Adipocyte (in vitro differentiated cells): ENCODE measurements at regions not wholly inside any gene's neighbourhood (a gene's known extent, or its start where the extent isn't known, plus 50 kb on each side); places are given as distances from the start of the nearest gene placed in this dataset.
A peak's percentile ranks its signal among the peaks of the same experiment; 100 is the strongest.

Experiments used
- DNase-seq: peaks from one replicate; pipeline ENCODE4 v3.0.0-alpha.2; 2015; ENCODE audit warnings: low read depth
- H3K27me3 ChIP-seq: replicated peaks from 2 replicates; pipeline ENCODE4 v1.7.0; 2013; ENCODE audit warnings: mild to moderate bottlenecking, low read length, moderate library complexity; ENCODE audit not compliant: control insufficient read depth, insufficient read depth
- H3K36me3 ChIP-seq: 2 replicates; pipeline ENCODE4 v1.7.0; 2013; ENCODE audit warnings: low read length, mild to moderate bottlenecking, moderate library complexity; ENCODE audit not compliant: control insufficient read depth, insufficient read depth, severe bottlenecking
- H3K4me1 ChIP-seq: 2 replicates; pipeline ENCODE4 v1.7.0; 2013; ENCODE audit warnings: mild to moderate bottlenecking, low read length, moderate library complexity; ENCODE audit not compliant: control insufficient read depth, insufficient read depth
- H3K4me3 ChIP-seq: 2 replicates; pipeline ENCODE4 v1.7.0; 2013; ENCODE audit warnings: mild to moderate bottlenecking, low read length, moderate library complexity
- H3K9ac ChIP-seq: 2 replicates; pipeline ENCODE4 v1.7.0; 2013; ENCODE audit warnings: mild to moderate bottlenecking, low read length, moderate library complexity
- H3K9me3 ChIP-seq: 2 replicates; pipeline ENCODE4 v1.7.0; 2013; ENCODE audit warnings: mild to moderate bottlenecking, low read length, moderate library complexity; ENCODE audit not compliant: control insufficient read depth

DNA sequence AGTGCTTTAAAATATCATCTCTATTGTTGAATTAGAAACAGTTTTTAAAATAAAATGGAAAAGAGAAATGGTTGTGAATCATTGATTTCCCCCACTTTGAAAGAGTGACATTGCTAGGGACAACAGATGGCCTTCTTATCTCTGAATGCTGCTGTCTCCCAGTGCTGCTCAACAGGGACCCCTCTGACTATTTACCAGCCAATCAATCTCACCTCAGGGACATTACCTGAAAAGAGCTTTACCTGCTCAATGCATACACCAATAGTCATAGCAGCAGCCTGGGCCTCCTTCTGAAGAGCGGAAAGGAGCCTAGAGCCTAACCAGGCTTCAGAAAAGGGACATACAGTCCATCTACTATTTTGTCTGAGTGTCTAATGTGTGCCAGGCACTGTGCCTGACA is 162.8 kb downstream of the CGGBP1 start:
- H3K9ac ChIP-seq, result no peak overlapping the region
- no peaks in the 10 kb centered on the region for H3K4me1 ChIP-seq
- DNase-seq, result no peak
- H3K4me3 ChIP-seq, result no peak overlapping the region
- no peaks in the 10 kb centered on the region for H3K9me3 ChIP-seq
- no peaks in the 10 kb centered on the region for H3K27me3 ChIP-seq
- H3K36me3 ChIP-seq, result no peaks in the 10 kb centered on the region

DNA sequence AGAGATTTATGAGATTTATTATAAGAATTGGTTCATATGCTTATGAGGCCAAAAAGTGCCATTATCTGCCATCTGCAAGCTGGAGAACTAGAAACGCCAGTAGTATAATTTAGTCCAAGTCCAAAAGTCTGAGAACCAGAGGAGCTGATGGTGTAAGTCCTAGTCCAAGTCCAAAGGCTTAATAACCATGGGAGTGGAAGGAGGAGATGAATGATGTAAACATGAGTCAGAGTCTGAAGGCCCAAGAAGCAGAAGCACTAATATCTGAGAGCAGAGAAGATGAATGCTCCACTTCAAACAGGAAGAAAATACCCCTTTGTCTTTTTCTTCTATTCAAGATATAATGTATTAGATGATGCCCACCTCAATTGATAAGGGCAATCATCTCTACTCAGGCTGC is 185.7 kb downstream of the CGGBP1 start:
- no peak for DNase-seq
- H3K27me3 ChIP-seq, result no peaks in the 10 kb centered on the region
- no peak overlapping the region for H3K4me3 ChIP-seq
- peaks cover 13% of the 10 kb centered on the region for H3K9me3 ChIP-seq
- H3K9ac ChIP-seq, result no peak overlapping the region
- H3K36me3 ChIP-seq, result no peaks in the 10 kb centered on the region
- no peaks in the 10 kb centered on the region for H3K4me1 ChIP-seq

DNA sequence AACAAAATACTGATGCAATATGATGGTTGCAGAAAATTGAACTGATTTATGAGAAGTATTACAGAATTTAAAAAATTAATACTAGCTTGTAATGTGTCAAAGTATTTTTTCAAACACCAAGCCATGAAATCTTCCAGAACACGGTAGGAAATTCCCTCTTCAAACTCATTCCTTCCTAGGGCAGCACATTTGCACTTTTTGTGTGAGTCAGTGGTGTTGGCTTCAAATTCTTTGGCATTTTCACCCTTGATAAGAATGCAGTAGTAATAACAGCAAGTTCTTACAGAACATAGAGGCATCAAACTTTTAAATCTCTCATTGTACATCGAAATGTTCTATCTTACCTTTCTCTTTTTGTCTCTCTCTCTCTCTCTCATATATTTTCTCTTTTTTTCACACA is 191.8 kb downstream of the CGGBP1 start:
- Histone ChIP-seq H3K9ac (no peak overlapping the region), H3K4me3 (no peak overlapping the region), H3K36me3 (no peaks in the 10 kb centered on the region), H3K9me3 (no peaks in the 10 kb centered on the region), H3K4me1 (peaks cover 8% of the 10 kb centered on the region), H3K27me3 (no peaks in the 10 kb centered on the region)
- DNase-seq, result no peak

DNA sequence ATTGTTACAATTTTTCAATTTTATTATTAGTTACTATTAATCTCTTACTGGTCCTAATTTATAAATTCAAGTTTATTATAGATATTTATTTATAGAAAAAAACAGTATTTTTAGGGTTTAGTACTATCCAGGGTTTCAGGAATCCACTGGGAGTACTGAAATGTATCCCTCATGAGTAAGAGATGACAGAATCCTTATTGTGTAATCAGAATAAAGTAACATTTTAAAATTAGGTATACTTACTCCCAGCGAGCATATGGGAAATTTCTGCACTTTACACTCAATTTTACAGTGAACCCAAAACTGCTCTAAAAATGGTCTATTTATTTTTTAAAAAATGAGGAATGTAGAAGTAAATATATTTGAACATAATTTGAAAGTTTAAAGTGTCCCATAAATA is 202.7 kb downstream of the CGGBP1 start:
- DNase-seq, result peak; percentile 9
- Histone ChIP-seq H3K36me3 (no peaks in the 10 kb centered on the region), H3K4me3 (peak overlapping the region; percentile 58), H3K4me1 (peaks cover 23% of the 10 kb centered on the region), H3K9ac (peak overlapping the region; percentile 61), H3K27me3 (no peaks in the 10 kb centered on the region), H3K9me3 (no peaks in the 10 kb centered on the region)

DNA sequence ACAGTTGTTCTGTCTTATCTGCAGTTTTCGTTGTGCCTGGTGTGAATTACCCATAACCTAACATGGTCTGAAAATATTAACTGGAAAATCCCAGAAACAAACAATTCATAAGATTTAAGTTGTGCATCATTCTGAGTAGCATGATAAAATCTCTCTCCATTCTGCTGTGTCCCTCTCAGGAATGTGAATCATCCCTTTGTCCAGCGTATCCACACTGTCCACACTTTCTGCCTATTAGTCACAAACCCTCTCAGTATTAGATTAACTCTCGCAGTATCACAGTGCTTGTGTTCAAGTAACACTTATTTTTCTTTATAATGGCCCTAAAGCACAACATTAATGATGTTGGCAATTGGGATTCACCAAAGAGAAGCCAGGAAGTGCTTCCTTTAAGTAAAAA is 203.2 kb downstream of the CGGBP1 start:
- no peaks in the 10 kb centered on the region for H3K36me3 ChIP-seq
- no peaks in the 10 kb centered on the region for H3K9me3 ChIP-seq
- DNase-seq, result peak; percentile 14
- H3K4me3 ChIP-seq, result peak overlapping the region; percentile 58
- H3K4me1 ChIP-seq, result peaks cover 23% of the 10 kb centered on the region
- H3K27me3 ChIP-seq, result no peaks in the 10 kb centered on the region
- H3K9ac ChIP-seq, result peak overlapping the region; percentile 61

DNA sequence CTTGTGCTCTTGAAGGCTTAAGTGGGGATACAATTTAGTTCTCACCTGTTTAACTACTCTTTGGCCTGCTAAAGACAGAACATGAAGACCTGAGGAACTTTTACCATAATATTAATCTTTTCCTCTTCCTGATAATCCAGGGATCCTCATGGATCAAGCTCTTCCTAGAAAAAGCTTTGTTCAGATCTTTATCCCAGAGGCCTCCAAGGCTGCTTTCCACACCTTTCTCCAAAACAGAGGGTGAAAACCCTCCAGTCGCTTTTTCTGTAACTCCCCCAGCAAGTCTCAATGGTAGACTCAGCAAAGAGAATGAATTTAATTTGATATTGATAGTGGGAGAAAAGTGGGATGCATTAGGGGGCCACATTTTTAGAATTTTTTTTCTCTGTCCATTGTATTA is 203.6 kb downstream of the CGGBP1 start:
- Histone ChIP-seq H3K36me3 (no peaks in the 10 kb centered on the region), H3K9ac (no peak overlapping the region), H3K9me3 (no peaks in the 10 kb centered on the region), H3K4me1 (peaks cover 23% of the 10 kb centered on the region), H3K4me3 (no peak overlapping the region), H3K27me3 (no peaks in the 10 kb centered on the region)
- DNase-seq, result no peak

DNA sequence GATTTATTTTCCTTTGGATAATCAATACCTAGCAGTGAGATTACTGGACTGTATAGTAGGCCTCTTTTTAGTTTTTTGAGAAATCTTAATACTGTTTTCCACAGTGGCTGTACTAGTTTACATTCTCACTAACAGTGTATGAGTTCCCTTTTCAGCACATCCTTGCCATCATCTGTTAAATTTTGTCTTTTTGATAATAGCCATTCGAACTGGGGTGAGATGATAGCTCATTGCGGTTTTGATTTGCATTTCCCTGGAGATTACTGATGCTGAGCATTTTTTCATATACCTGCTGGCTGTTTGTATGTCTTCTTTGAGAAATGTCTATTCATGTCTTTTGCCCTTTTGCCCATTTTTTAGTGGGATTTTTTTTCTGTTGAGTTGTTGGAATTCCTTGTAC is 210.8 kb downstream of the CGGBP1 start:
- no peaks in the 10 kb centered on the region for H3K9me3 ChIP-seq
- no peak overlapping the region for H3K4me3 ChIP-seq
- no peaks in the 10 kb centered on the region for H3K4me1 ChIP-seq
- no peaks in the 10 kb centered on the region for H3K36me3 ChIP-seq
- no peaks in the 10 kb centered on the region for H3K27me3 ChIP-seq
- H3K9ac ChIP-seq, result no peak overlapping the region
- no peak for DNase-seq

DNA sequence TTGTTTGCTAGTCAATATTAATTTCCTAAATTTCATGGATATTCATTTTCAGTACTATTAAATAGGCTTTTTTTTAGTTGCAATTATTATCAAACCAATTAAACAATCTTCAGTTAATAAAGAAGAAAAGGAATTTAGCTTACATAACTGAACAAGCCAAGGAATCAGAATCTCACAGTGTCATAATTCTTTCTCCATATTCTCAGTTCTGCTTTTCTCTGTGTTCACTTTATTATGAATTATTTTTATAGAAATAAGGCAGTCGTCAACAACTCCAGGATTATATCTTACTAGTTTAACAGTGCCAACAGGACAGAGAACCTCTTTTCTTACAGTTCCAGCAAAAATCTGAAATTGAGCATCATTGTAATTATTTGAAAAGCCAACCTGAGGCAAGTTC is 221.7 kb downstream of the CGGBP1 start:
- no peaks in the 10 kb centered on the region for H3K36me3 ChIP-seq
- H3K4me3 ChIP-seq, result no peak overlapping the region
- DNase-seq, result no peak
- H3K9me3 ChIP-seq, result peaks cover 6% of the 10 kb centered on the region
- H3K27me3 ChIP-seq, result no peaks in the 10 kb centered on the region
- no peak overlapping the region for H3K9ac ChIP-seq
- no peaks in the 10 kb centered on the region for H3K4me1 ChIP-seq

DNA sequence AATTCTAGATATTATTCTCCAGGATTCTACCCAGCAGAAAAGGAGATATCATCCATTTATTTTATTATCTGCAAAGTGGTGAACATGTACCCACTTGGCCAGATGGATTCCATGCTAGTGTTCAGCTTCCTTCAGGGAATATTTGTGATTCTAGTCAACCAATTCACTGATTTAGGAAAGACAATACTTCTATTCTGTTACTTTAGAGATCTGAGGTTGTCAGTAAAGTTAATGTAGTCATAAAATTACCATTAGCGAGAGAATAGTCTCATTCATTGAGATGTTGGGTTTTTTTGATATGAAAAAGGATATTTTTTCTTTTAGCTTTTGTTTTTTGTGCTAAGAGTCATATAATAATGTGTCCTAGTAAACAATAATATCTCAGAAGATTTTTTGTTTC is 222.8 kb downstream of the CGGBP1 start:
- no peak overlapping the region for H3K9ac ChIP-seq
- H3K4me3 ChIP-seq, result no peak overlapping the region
- DNase-seq, result no peak
- H3K27me3 ChIP-seq, result no peaks in the 10 kb centered on the region
- H3K9me3 ChIP-seq, result peaks cover 6% of the 10 kb centered on the region
- no peaks in the 10 kb centered on the region for H3K4me1 ChIP-seq
- no peaks in the 10 kb centered on the region for H3K36me3 ChIP-seq

DNA sequence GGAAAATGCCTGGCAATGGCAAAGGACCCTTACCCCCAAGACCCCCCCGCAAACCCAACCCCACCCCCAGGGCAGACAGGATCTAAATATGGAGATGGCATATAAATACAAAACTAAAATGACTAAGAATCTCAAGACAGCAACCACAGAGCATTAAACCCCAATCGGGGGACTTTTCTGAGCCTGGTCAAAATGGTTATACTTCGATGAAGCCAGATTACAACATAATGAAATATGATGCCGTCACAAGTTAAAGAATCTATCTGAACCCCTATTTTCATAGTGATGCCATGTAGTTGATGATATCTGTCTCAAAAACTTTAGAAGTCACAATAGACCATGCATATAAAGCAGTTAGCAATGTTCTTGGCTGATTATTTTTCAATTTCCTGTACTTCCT is 223.6 kb downstream of the CGGBP1 start:
- no peaks in the 10 kb centered on the region for H3K36me3 ChIP-seq
- H3K4me3 ChIP-seq, result no peak overlapping the region
- no peak overlapping the region for H3K9ac ChIP-seq
- H3K9me3 ChIP-seq, result peaks cover 6% of the 10 kb centered on the region
- H3K4me1 ChIP-seq, result no peaks in the 10 kb centered on the region
- no peaks in the 10 kb centered on the region for H3K27me3 ChIP-seq
- DNase-seq, result no peak

DNA sequence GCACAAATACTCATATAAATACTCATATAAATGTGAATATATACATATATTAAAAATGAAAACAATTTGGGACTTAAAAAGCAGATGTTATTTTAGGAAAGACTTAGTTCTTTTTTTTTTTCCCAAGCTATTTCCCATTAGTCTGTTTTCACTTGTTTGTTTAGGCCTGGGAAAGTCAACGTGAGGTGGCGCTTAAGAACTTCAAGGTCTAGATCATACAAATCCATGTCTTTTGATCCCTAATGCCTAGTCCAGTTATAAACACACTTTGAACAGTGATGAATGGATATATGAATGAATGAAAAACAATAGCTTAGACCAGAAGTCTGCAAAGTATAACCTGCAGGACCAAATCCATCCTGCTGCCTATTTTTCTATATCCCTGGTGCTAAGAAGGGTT is 224.5 kb downstream of the CGGBP1 start:
- Histone ChIP-seq H3K9ac (no peak overlapping the region), H3K36me3 (no peaks in the 10 kb centered on the region), H3K4me1 (no peaks in the 10 kb centered on the region), H3K9me3 (peaks cover 3% of the 10 kb centered on the region), H3K4me3 (no peak overlapping the region), H3K27me3 (no peaks in the 10 kb centered on the region)
- DNase-seq, result no peak

DNA sequence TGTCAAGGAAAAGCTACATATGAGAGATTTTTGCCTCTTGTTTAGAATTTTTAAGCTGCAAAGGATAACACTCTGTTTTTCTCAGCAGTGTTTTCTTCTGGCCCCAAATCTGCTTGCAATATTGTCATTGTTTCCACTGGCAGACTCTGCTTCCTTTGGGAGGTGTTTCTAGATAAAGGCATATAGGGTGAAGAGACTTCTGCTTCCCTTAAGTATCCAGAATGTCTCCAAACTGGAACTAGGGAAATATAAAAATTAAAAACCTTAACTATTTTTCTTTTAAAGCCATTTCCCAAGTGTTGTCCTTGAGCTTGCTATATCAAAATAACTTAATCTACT is 225.8 kb downstream of the CGGBP1 start:
- H3K9ac ChIP-seq, result no peak overlapping the region
- no peaks in the 10 kb centered on the region for H3K36me3 ChIP-seq
- no peaks in the 10 kb centered on the region for H3K27me3 ChIP-seq
- no peak for DNase-seq
- H3K9me3 ChIP-seq, result no peaks in the 10 kb centered on the region
- no peaks in the 10 kb centered on the region for H3K4me1 ChIP-seq
- no peak overlapping the region for H3K4me3 ChIP-seq
